Hematopoietic multipotent progenitor cell (in vitro differentiated cells): ENCODE measurements at regions not wholly inside any gene's neighbourhood (a gene's known extent, or its start where the extent isn't known, plus 50 kb on each side); places are given as distances from the start of the nearest gene placed in this dataset.
"Not testable (repeated sequence)": the region's sequence is repeated elsewhere in the genome, so short reads cannot be mapped to it uniquely, and the experiment has no call there.

Experiments used
- DNase-seq, 3 donors: peaks; one replicate each; pipeline ENCODE4 v3.0.0-alpha.2; 2011 to 2015; ENCODE audit warnings: low read depth in 2 of 3, low spot score in 2 of 3

GRCh38 chr11:130550150-130550549 is 101.7 kb downstream of the ADAMTS15 start:
- no peak for DNase-seq

DNA sequence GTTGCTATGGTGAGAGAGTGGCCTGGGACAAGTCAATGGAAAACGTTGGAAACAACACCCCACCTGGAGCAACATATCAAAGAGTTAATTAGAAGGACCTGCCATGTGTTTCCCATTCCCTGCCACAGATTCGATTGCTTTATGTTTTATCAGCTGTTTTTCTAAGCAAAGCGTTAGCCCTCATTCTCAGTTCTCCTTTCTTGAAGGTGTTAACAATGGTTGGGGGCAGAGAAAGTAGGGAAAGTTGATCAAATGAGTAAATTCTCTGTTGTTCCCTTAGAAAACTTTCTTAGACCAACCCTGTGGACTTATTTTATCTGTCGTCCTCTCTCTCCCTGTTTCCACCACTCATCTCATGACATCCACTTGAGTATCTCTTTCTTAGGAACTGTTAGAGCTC is 102.5 kb downstream of the ADAMTS15 start:
- no peak for DNase-seq

DNA sequence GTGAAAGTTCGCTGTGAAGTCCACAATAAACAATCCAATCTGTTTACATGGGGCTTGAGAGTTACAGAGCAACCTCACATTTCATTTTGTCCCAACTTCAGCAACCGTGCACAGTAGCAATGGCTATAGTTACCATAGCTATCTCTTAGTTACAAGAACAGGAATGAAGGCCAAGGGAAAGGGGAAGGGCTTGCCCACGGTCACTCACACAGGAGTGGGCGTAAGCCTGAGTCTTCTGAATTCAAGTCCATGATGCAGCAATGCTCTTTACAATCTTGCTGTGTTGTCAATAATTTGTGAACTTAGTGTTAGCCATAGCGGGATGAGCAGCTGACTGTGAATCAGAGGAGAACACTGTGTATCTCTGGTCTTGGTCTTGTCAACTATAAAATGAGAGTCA is 102.9 kb downstream of the ADAMTS15 start:
- no peak for DNase-seq

DNA sequence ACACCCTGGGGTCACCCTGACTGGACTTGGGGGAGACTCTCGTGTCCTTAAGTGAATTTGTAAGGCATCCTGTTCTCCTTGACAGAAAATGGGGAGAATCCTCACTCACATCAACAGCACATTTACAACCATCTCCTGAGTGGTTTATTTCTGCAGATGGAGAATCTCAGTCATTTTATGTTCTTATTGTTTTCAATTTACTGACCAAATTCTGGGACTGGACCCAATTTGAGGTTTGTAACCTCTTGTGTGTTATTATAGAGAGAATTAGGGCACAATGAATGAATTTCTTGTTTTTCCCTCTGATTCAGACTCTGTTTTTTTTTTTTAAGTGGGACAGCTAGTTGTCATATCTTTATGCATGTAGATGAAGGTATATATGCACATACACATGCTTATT is 104.9 kb downstream of the ADAMTS15 start:
- no peak for DNase-seq

DNA sequence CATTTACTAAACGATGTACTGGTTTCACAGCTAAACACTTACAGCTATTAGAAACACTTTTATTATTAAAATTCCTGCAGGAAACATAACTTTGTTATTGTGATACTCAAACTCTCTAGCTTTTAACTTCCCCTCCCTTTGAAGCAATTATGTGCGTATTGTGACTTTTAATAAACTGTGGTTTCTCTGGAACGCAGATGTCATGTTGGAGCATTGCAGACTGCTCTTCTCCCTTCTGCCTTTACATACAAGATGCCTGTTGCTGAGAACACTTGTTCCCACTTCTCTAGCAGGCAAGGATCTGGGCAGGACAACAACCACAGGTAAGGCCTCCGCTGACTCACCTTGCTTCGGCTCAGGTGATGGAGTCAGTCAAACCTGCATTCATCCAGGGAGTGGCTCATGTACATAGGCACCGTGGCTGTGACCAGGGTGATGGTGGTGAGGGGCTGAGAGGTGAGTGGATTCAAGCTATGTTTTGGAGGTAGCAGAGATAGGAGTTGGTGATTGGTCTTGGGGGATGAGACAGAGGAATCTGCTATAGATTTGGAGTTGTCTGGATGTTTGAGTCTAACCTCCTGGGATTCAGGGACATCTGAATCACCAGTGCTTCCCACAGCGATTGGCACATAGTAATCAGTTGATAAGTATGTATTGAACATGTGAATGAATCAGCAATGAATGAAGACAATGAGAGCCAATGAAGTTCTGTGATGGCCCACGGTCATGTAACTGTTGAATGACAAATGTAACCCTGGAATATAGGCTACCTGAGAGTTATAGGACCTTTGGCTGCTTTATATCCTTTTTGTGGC is 106.0 kb downstream of the ADAMTS15 start:
- no peak for DNase-seq

- no peak for DNase-seq
Measured at GRCh38 chr11:130555251-130555841, 106.9 kb downstream of the ADAMTS15 start.

- no peak for DNase-seq
Measured at GRCh38 chr11:130560000-130560780, 111.7 kb downstream of the ADAMTS15 start.

GRCh38 chr11:130560781-130561109 is 112.3 kb downstream of the ADAMTS15 start:
- no peak for DNase-seq

DNA sequence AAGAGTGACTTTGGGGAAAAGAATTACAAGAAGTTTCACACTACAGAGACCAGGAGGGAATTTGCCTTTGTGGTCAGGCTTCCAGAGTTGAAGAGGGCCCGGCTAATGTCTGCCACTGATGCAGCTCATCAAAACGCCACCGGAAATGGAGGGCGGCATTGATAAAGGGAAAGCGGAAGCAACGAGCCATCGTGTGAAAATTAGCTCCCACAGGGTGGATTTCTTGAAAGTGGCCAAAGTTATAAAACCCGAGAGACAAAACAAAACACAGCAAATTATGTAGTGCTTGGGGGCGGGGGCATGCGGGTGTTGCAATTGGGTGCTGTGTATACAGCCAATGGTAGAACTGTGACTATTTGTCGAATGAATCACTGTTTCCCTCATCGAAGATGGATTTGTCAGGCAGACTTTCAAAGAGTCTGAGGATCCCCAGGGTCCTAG is 113.0 kb downstream of the ADAMTS15 start:
- DNase-seq = peak in 2 of 3 donors; percentile 42 to 61

DNA sequence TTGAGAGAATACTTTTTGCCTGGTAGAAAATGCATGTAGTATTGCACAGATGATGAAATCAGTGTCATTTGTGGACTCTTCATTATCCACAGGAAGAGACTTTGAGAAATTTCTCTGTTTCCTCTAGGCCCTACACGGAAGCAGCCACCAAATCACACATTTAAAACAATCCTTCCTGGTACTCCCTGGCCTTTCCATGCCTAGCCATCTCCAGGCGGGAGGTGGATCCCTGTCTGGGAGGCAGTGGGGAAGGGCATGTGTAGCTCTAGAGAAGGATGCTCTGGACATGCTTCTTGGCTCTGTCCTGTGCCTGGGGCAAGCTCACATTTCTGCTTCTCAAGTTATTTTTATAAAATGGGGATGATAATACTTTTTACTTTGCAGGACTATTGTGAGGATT is 114.1 kb downstream of the ADAMTS15 start:
- DNase-seq = no peak

GRCh38 chr11:130566360-130566759 is 117.9 kb downstream of the ADAMTS15 start:
- DNase-seq = not testable (repeated sequence)

DNA sequence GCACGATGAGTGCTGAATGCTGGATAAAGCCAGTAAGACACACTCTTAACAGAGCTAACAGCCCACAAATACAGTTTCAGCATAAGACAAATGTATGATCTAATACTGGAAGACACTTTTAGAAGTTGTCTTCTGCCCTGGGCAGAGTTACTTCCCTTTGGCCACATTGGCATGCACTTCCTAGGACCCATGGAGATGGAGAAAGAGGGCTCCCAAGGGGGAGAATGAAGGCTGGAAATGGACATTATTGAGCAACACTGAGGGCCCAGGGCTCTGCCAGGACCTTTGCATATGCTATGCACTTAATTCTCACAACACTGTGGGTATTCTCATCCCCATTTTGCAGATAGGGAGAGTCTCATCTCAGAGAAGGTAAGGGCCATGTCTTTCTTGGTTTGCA is 123.1 kb downstream of the ADAMTS15 start:
- DNase-seq = no peak

GRCh38 chr11:130571947-130572584 is 123.6 kb downstream of the ADAMTS15 start:
- no peak for DNase-seq

- no peak for DNase-seq
Measured at GRCh38 chr11:130573767-130574166, 125.3 kb downstream of the ADAMTS15 start.

GRCh38 chr11:130574740-130575139 is 126.3 kb downstream of the ADAMTS15 start:
- no peak for DNase-seq

GRCh38 chr11:130576146-130576545 is 127.7 kb downstream of the ADAMTS15 start:
- DNase-seq = no peak

DNA sequence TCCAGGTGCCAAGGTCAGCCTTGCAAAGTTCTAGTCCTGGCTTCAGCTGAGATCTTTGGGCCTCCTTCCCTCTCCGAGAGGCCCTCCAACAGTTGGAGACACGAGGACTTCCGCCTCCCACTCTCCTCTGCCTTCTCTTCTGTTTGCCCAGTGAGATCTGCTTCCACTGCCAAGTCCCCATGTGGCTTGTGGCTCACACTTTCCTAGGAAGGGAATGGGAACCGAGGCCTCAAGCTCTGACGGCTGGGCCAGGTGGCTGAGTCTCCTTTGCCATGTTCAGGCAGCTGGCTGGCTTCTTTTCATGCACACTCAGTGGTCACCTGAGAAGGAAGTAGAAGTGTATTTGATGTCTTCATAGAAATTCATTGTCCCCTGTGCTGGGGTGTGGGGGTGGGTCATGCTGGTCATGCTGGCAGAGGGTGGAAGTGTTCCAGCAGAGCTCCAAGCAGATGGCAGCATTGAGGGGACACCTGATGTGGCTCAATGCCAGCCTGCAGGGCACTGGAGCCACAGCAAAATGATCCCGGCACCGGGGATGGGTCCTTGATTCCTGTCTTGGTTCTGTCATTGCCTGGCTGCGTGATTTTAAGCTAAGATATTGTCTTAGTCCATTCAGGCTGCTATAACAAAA is 130.4 kb downstream of the ADAMTS15 start:
- DNase-seq = no peak

GRCh38 chr11:130580372-130580771 is 131.9 kb downstream of the ADAMTS15 start:
- no peak for DNase-seq

DNA sequence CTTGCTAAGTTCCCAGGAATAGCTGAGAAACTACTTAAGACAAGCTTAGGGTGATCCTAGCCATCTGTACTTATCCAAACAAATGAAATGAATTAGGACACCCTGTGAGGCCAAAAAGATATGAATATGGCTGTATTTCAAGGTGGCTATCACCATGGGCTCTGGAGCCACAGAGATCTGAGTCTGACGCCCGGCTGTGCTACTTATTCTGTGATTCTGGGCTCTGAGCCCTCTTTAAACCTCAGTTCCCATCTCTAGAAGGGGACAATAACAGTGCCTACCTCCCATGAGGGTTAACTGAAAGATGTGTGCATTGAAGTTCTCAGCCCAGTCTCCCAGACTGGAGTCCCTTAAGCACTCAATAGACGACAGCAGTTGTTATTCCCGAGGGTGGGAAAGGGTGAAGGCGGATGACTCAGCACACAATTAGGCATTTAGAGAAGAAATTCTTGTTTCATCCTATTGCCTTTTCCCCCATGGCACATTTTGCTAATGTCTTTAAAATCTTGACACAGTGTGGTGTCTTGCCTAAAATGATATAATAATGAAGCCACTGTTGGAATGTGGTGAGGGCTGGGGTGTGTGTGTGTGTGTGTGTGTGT is 132.5 kb downstream of the ADAMTS15 start:
- DNase-seq = no peak

GRCh38 chr11:130581646-130582045 is 133.2 kb downstream of the ADAMTS15 start:
- DNase-seq = no peak
